ENCODE measurements at regions not wholly inside any gene's neighbourhood (a gene's known extent, or its start where the extent isn't known, plus 50 kb on each side); places are given as distances from the start of the nearest gene placed in this dataset.

DNA sequence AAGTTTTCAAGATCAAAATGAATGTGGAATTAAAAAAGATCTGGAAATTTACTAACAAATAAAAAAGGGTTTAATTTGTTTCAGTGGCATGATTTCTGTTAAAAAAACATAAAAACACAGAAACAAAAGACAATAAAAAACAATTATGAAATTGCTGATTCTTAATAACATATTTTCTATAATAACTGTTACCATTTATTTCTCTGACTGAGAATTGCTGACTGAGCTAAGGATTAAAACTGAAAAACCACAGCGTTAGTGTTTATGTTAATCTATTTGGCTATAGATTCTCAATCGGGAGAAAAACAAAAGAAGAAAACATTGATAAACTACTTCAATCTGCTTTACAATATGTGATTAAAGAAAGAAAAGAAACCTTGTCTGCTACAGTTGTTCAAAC, 678.6 kb upstream of the ZEB2 start:
- TF ChIP-seq, protein P1, sequence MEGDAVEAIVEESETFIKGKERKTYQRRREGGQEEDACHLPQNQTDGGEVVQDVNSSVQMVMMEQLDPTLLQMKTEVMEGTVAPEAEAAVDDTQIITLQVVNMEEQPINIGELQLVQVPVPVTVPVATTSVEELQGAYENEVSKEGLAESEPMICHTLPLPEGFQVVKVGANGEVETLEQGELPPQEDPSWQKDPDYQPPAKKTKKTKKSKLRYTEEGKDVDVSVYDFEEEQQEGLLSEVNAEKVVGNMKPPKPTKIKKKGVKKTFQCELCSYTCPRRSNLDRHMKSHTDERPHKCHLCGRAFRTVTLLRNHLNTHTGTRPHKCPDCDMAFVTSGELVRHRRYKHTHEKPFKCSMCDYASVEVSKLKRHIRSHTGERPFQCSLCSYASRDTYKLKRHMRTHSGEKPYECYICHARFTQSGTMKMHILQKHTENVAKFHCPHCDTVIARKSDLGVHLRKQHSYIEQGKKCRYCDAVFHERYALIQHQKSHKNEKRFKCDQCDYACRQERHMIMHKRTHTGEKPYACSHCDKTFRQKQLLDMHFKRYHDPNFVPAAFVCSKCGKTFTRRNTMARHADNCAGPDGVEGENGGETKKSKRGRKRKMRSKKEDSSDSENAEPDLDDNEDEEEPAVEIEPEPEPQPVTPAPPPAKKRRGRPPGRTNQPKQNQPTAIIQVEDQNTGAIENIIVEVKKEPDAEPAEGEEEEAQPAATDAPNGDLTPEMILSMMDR (IDR thresholded peaks at IDR 0.05): no peak
- Histone ChIP-seq H3K36me3 (no peaks in the 10 kb centered on the region), H3K9me3 (no peaks in the 10 kb centered on the region), H3K4me1 (no peaks in the 10 kb centered on the region), H3K27ac (no peak overlapping the region), H3K4me3 (no peak overlapping the region), H3K27me3 (no peaks in the 10 kb centered on the region)
- intact Hi-C loops (cut with DNase I): no loop called here
- no peak for ATAC-seq
- no peak for DNase-seq

DNA sequence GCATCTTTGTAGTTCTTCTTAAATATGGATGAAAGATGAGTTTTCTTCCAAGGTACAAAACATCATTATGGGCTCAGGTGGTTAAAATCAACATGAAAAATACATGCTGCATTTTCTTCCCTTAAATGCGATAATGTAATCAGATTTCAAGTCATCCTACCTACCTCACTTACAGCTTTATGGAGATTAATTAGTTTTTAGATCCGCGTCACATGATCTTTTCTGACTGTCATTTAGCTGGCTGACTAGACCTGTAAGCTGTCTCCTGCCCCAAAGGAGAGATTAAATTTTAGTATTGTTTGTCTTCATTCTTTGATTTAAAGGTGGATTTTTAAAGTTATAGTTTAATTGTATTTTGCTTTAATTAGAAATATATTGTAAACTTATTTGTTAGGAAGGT, 678.0 kb upstream of the ZEB2 start:
- no peak overlapping the region for H3K27ac ChIP-seq
- DNase-seq: no peak
- intact Hi-C loops (cut with DNase I): no loop called here
- H3K27me3 ChIP-seq: no peaks in the 10 kb centered on the region
- H3K9me3 ChIP-seq: no peaks in the 10 kb centered on the region
- ATAC-seq: no peak
- no peak overlapping the region for H3K4me3 ChIP-seq
- H3K4me1 ChIP-seq: no peaks in the 10 kb centered on the region
- H3K36me3 ChIP-seq: no peaks in the 10 kb centered on the region
- TF ChIP-seq, protein P1 (IDR thresholded peaks at IDR 0.05): no peak

DNA sequence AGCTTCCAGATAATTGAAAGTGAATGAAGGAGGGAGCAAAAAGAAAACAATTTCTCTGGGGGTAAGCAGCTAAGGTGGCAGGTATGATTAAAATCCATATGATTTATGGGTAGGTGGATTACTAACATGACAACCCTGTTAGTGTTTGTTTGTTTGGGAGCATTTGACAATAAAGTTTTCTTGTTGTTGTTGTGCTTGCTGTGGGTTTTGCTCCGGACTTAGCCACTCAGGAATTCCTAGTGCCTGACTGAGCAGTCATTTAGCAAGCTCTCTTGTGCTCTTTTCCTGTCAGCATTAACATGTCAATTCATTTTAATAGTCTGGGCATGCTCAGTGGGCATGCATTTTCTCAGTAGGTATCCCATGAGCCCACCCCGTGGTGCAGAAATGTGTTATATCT, 674.8 kb upstream of the ZEB2 start:
- Histone ChIP-seq H3K9me3 (no peaks in the 10 kb centered on the region), H3K4me1 (peaks cover 0 to 4% of the 10 kb centered on the region in 2 donors), H3K27me3 (no peaks in the 10 kb centered on the region), H3K36me3 (no peaks in the 10 kb centered on the region), H3K4me3 (no peak overlapping the region), H3K27ac (no peak overlapping the region)
- intact Hi-C loops (cut with DNase I): no loop called here
- ATAC-seq (no peak), DNase-seq (no peak)
- TF ChIP-seq, protein P1 (IDR thresholded peaks at IDR 0.05): no peak

DNA sequence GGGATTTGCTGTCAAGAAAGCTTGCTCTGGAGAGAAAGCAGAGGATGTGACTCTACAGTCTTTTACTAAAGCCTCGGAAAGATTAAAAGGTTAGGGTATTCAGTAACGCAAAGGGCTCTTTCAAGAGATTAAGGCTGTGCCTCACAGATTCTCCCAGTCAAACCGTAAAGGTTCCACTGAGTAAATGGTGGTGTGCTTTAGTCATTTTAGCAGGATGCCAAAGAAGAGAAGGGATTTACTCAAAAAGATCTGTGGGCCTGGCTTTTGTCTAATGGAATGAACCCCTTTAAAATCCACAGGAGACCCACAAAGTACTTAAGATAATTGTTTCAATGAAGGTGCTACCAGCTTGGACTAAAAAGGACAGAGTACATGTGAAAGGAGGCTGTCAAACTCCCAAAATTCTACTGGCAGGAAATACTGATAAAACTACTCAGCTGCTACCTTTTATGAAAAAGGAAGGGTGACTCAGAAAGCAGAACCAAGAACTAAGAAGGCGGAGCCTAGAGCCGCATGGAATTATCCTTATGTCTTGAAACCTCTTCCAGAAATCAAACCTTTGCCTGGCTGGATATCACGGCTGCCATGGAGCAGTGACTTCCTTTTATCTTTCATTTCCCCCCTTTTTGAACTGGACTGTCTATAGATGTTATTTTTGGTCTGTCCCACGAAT, 670.2 kb upstream of the ZEB2 start:
- no peak for ATAC-seq
- TF ChIP-seq, protein P1 (IDR thresholded peaks at IDR 0.05): no peak
- no peak overlapping the region for H3K27ac ChIP-seq
- intact Hi-C loops (cut with DNase I): no loop called here
- H3K9me3 ChIP-seq: no peaks in the 10 kb centered on the region
- DNase-seq: no peak
- H3K4me3 ChIP-seq: no peak overlapping the region
- H3K4me1 ChIP-seq: peaks cover 0 to 8% of the 10 kb centered on the region in 2 donors
- H3K36me3 ChIP-seq: no peaks in the 10 kb centered on the region
- no peaks in the 10 kb centered on the region for H3K27me3 ChIP-seq

DNA sequence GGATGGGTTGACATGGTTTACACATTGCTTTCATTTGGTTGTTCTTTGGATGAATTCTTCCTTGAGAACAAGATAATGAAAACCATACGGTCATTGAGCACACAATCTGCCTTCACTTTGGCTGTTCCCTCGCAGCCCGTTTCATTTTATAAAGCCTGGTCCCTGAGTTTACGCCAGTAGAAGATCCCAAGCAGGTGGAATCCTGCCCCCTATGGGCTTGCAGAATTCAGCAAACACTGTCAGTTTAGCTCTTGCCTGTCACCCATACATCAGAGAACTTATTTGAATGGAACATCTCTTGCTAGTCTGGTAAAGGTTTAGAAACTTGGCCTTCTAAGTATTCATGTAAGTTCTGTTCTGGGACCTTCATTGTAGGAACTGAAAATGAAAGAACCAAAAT, 666.4 kb upstream of the ZEB2 start:
- DNase-seq (no peak), ATAC-seq (no peak)
- TF ChIP-seq, protein P1 (IDR thresholded peaks at IDR 0.05): no peak
- Histone ChIP-seq H3K4me1 (peaks cover 0 to 14% of the 10 kb centered on the region in 2 donors), H3K4me3 (no peak overlapping the region), H3K36me3 (no peaks in the 10 kb centered on the region), H3K27ac (no peak overlapping the region), H3K27me3 (no peaks in the 10 kb centered on the region), H3K9me3 (no peaks in the 10 kb centered on the region)
- intact Hi-C loops (cut with DNase I): no loop called here

Measured in left lung (tissue), 4 donors.